GM12865 (cell line): ENCODE measurements at regions not wholly inside any gene's neighbourhood (a gene's known extent, or its start where the extent isn't known, plus 50 kb on each side); places are given as distances from the start of the nearest gene placed in this dataset.

Experiments
- DNase-seq: peaks from one replicate; pipeline ENCODE4 v3.0.0; 2010; ENCODE audit warnings: low read depth
- H3K4me3 ChIP-seq: 2 replicates; pipeline ENCODE4 v1.5.1; 2011; ENCODE audit warnings: mild to moderate bottlenecking, low read depth, low read length, control low read depth
- TF ChIP-seq, protein P1 (sequence below): IDR thresholded peaks from 2 replicates; pipeline ENCODE4 v1.5.1; 2011; ENCODE audit warnings: low read length, control low read depth, low read depth, inconsistent platforms; ENCODE audit not compliant: insufficient read depth; ENCODE audit errors: missing control alignments

DNA sequence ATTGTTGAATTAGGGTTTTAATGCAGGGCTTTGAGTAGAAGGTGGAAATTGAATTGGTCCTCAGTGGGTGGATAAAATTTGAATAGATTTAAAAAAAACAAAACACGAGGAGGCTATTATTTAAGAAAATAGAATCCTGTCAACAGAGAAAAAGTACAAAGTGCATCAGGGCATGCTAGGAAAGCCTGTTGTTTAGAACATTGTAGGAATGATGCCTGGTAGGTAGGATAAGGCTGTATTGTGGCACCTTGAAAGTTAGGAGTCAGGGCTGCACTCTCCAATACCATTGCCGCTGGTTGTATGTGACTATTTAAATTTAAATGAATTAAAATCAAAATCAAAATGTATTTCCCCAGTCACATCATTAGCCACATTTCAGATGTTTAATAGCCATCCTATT, 363.9 kb downstream of the UTRN start:
- no peak for DNase-seq
- TF ChIP-seq, protein P1, sequence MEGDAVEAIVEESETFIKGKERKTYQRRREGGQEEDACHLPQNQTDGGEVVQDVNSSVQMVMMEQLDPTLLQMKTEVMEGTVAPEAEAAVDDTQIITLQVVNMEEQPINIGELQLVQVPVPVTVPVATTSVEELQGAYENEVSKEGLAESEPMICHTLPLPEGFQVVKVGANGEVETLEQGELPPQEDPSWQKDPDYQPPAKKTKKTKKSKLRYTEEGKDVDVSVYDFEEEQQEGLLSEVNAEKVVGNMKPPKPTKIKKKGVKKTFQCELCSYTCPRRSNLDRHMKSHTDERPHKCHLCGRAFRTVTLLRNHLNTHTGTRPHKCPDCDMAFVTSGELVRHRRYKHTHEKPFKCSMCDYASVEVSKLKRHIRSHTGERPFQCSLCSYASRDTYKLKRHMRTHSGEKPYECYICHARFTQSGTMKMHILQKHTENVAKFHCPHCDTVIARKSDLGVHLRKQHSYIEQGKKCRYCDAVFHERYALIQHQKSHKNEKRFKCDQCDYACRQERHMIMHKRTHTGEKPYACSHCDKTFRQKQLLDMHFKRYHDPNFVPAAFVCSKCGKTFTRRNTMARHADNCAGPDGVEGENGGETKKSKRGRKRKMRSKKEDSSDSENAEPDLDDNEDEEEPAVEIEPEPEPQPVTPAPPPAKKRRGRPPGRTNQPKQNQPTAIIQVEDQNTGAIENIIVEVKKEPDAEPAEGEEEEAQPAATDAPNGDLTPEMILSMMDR = no peak
- no peak overlapping the region for H3K4me3 ChIP-seq

DNA sequence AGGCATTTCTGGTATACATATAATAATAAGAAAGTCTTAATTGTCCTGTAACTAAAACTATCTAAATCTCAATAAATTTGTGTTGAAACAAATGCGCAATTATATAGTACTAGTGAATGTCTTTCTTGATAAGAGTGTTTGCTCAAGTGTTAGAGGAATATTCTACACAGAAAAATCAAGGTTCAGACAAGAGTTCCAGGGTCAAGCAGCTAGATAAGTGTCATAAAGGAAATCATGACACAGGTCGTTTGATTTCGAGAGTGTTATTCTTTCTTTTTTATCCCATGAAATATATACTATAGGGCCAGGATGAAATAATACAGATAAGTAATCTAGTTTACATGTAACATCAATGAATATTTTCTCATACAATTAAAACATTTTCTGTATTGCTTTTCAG, 366.1 kb downstream of the UTRN start:
- TF ChIP-seq, protein P1 = no peak
- no peak for DNase-seq
- H3K4me3 ChIP-seq = no peak overlapping the region

DNA sequence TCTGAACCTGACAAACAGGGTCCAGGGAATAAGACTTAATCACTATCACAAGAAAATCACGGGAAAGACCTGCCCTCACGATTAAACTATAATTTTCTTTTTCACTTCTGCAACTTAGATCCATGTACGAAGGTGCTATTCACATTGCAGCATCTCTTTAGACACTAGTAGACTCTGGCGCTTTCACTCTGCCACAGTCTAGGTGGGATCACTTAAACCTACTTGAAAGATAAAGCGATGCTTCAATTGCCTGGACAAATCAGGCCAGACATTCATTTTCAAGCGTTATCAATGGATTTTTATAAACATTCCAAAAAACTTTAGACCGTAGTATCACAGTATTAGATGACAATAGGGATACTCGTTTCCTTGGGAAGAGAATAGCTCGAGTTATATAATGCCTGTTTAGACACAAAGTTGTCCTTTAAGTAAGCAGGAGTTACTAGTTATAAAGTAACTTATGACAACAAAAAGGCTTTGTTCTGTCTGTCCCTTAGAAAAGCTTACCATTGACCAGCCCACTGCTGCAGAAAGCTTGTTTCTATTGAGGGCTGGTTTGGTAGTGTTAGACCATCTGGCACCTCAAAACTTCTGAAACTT, 367.3 kb downstream of the UTRN start:
- no peak for DNase-seq
- no peak overlapping the region for H3K4me3 ChIP-seq
- TF ChIP-seq, protein P1 = no peak

DNA sequence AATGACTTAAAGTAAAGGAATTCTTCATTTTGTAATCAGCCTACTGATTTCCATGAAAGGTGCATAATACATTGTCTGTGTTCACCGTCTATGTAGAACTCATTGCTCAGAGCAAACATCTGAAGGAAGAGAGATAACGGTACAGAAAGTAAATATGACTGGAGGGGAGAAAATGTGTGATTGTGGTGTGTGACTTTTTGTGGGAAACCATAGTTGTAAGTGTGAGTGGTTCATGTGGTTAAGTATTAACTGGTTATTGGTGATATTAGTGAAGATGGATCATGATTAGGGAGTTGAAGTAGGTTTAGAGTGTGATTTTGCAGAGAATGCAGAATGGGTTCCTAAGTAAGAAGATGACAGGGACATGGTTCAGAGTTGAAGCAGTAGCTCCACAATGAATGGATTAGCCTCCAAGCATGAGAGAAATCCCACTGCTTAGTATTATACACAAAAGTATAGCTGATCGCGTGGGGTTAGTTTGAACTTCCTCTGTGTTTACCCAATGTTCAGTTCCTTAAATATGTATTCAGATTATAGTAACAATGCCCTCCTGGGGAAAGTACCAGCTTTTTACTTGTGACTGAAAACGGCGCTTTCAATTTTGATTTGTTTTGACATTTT, 368.9 kb downstream of the UTRN start:
- no peak overlapping the region for H3K4me3 ChIP-seq

DNA sequence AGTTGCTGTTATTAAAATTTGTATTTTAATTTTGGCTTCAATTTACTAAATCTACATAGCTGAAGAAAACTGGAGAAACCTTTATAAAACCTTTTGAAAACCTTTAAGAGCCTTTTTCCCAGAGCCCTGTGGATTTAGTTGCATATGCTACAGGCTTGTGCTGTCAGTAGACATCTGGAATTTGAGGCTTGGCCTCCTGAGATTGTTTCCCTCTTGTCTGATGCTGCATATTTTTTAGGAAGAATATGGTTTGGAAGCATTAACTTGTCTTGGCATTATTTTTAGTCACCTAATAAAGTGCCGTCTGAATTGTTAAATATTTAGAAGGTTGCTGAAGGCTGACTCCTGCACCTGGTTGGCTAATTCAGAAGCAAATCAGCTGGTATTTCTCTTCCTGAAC, 369.4 kb downstream of the UTRN start:
- DNase-seq = no peak
- TF ChIP-seq, protein P1 = no peak
- H3K4me3 ChIP-seq = no peak overlapping the region

More for the DNA sequence above, 368.9 kb downstream of the UTRN start:
- TF ChIP-seq, protein P1 = no peak
- DNase-seq = peak; percentile 45

DNA sequence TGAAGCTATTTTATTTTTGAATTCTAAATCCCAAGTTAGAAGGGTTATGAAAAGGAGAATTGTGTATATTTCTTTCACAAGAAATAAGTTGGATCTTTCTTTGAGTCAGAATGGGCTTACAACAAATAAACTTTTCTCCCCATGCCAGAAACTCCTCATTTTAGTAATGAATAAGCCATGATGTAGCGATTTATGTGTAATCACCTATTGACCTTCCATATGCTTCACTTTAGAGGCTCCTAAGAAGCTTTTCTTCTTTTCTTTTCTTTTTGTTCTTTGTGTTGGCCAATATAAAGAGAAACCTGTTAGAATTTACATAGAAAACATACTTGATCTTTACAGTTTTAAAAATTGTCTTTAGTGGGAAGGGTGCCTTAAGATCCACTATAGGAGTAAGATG, 370.2 kb downstream of the UTRN start:
- DNase-seq = no peak
- TF ChIP-seq, protein P1 = no peak
- H3K4me3 ChIP-seq = no peak overlapping the region

DNA sequence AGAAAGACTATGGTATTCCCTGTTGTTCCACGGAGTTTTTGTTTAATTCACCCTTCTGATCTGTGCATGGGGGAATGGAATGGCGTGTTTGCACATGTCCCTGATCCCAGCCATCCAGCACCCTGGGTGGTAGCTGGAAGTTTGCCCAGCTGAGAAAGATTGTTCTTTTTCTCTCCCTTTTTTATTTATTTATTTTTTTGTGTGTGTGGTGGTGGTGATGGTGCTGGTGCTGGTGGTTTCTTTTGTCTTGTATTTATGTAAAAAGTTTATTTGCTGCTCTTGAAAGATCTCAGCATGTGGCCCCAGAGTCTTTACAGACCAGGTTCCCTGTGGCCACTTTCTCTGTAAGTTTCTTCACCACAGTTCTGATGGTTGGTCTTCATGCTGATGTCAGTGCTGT, 372.6 kb downstream of the UTRN start:
- TF ChIP-seq, protein P1 = no peak
- DNase-seq = no peak
- no peak overlapping the region for H3K4me3 ChIP-seq
